ENCODE measurements at regions not wholly inside any gene's neighbourhood (a gene's known extent, or its start where the extent isn't known, plus 50 kb on each side); places are given as distances from the start of the nearest gene placed in this dataset.

DNA sequence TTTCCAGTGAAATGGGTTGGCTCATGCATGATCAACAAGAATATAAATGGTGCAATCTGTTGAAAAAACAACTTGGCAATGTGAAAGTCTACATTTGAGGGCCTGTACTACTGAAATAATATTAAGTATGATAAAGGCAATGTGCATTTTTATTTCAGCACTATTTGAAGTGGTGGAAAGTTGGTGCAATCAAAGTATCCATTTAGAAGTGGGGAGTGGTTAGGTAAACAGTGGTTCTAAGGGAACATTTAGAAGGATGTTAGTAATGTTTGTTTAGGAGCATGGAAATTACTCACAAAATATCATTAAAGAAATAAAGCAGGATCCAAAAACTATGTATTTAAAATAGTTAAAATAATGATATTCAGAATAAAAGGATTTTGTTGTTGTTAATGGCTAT, 60.2 kb downstream of the CHRM3 start:
- H3F3A ChIP-seq (ENCODE audit: insufficient read depth, low read depth): no peaks in the 10 kb centered on the region
- H2AFZ ChIP-seq: no peak overlapping the region
- DNase-seq: no peak
- ChIA-PET POLR2A (ENCODE audit: unreplicated experiment) (no interaction called here), CTCF (no interaction called here)
- H3K4me2 ChIP-seq: no peak overlapping the region
- H3K9me3 ChIP-seq (ENCODE audit: insufficient read depth, low read depth): no peaks in the 10 kb centered on the region; the same call in 1 of the 2 replicates
- no peaks in the 10 kb centered on the region for H3K79me2 ChIP-seq (ENCODE audit: low read depth)
- no peaks in the 10 kb centered on the region for H4K20me1 ChIP-seq (ENCODE audit: insufficient read depth)
- no peak for TF ChIP-seq EZH2 (IDR thresholded peaks at IDR 0.05; ENCODE audit: low read depth)
- TF ChIP-seq, protein P1, sequence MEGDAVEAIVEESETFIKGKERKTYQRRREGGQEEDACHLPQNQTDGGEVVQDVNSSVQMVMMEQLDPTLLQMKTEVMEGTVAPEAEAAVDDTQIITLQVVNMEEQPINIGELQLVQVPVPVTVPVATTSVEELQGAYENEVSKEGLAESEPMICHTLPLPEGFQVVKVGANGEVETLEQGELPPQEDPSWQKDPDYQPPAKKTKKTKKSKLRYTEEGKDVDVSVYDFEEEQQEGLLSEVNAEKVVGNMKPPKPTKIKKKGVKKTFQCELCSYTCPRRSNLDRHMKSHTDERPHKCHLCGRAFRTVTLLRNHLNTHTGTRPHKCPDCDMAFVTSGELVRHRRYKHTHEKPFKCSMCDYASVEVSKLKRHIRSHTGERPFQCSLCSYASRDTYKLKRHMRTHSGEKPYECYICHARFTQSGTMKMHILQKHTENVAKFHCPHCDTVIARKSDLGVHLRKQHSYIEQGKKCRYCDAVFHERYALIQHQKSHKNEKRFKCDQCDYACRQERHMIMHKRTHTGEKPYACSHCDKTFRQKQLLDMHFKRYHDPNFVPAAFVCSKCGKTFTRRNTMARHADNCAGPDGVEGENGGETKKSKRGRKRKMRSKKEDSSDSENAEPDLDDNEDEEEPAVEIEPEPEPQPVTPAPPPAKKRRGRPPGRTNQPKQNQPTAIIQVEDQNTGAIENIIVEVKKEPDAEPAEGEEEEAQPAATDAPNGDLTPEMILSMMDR (conservative IDR thresholded peaks at IDR 0.05): no peak
- BruUV-seq (replicated peaks): no TSS peak
- H3K4me1 ChIP-seq (replicated peaks; ENCODE audit: insufficient read depth): no peaks in the 10 kb centered on the region
- H3K27ac ChIP-seq: no peak overlapping the region
- no peak overlapping the region for H3K4me3 ChIP-seq
- intact Hi-C loops (cut with micrococcal nuclease; ENCODE audit: unreplicated experiment): no loop called here
- no peaks in the 10 kb centered on the region for H3K36me3 ChIP-seq (ENCODE audit: low read depth)
- no peaks in the 10 kb centered on the region for H3K27me3 ChIP-seq (ENCODE audit: insufficient read depth, low read depth)
- H3K9me2 ChIP-seq (ENCODE audit: insufficient read depth): no peaks in the 10 kb centered on the region

DNA sequence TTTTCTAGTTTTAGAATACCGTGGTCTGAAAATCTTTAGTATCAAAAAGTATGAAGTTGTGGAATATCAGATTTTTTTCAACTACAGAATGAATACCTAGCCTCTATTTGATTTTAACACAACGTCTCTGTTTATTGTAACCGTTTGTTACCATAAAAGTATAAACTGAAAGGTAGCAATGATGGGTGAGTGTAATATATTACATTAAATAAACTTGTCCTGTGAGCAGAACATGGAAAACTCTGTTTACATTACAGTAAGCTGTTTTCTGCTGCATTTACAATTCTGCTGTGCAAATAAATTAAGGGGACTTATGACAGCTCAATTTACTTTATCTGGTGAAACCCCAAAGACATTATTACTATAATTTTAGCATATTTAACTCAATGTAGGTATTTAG, 62.5 kb downstream of the CHRM3 start:
- H3K4me3 ChIP-seq: no peak overlapping the region

GRCh38 chr1:239455743-239456142, 69.4 kb downstream of the CHRM3 start:
- no peaks in the 10 kb centered on the region for H3K27me3 ChIP-seq (ENCODE audit: insufficient read depth, low read depth)
- CTCF ChIA-PET: no interaction called here
- TF ChIP-seq, protein P1 (conservative IDR thresholded peaks at IDR 0.05): no peak
- TF ChIP-seq EZH2 (IDR thresholded peaks at IDR 0.05; ENCODE audit: low read depth): no peak
- H3K4me1 ChIP-seq (replicated peaks; ENCODE audit: insufficient read depth): no peaks in the 10 kb centered on the region
- H3K9me3 ChIP-seq (ENCODE audit: insufficient read depth, low read depth): no peaks in the 10 kb centered on the region
- no peaks in the 10 kb centered on the region for H3F3A ChIP-seq (ENCODE audit: insufficient read depth, low read depth)
- H3K27ac ChIP-seq: no peak overlapping the region
- H3K9me2 ChIP-seq (ENCODE audit: insufficient read depth): no peaks in the 10 kb centered on the region
- no peaks in the 10 kb centered on the region for H3K36me3 ChIP-seq (ENCODE audit: low read depth)
- BruUV-seq (replicated peaks): no TSS peak
- intact Hi-C loops (cut with micrococcal nuclease; ENCODE audit: unreplicated experiment): no loop called here
- DNase-seq: no peak
- H3K4me2 ChIP-seq: no peak overlapping the region
- POLR2A ChIA-PET (ENCODE audit: unreplicated experiment): no interaction called here
- no peaks in the 10 kb centered on the region for H3K79me2 ChIP-seq (ENCODE audit: low read depth)
- no peak overlapping the region for H2AFZ ChIP-seq
- H4K20me1 ChIP-seq (ENCODE audit: insufficient read depth): no peaks in the 10 kb centered on the region
- H3K4me3 ChIP-seq: no peak overlapping the region

More for the DNA sequence above, 62.5 kb downstream of the CHRM3 start:
- H3K27me3 ChIP-seq (ENCODE audit: insufficient read depth, low read depth): no peaks in the 10 kb centered on the region
- H3K9me3 ChIP-seq (ENCODE audit: insufficient read depth, low read depth): no peaks in the 10 kb centered on the region; the same call in 1 of the 2 replicates
- no peak overlapping the region for H2AFZ ChIP-seq
- H3K79me2 ChIP-seq (ENCODE audit: low read depth): no peaks in the 10 kb centered on the region
- H3K27ac ChIP-seq: no peak overlapping the region
- ChIA-PET POLR2A (ENCODE audit: unreplicated experiment) (no interaction called here), CTCF (no interaction called here)
- H3K9me2 ChIP-seq (ENCODE audit: insufficient read depth): no peaks in the 10 kb centered on the region
- H3K4me1 ChIP-seq (replicated peaks; ENCODE audit: insufficient read depth): no peaks in the 10 kb centered on the region
- H3K36me3 ChIP-seq (ENCODE audit: low read depth): no peaks in the 10 kb centered on the region
- no peak for DNase-seq
- no peaks in the 10 kb centered on the region for H3F3A ChIP-seq (ENCODE audit: insufficient read depth, low read depth)
- H4K20me1 ChIP-seq (ENCODE audit: insufficient read depth): no peaks in the 10 kb centered on the region
- intact Hi-C loops (cut with micrococcal nuclease; ENCODE audit: unreplicated experiment): no loop called here
- no peak for TF ChIP-seq EZH2 (IDR thresholded peaks at IDR 0.05; ENCODE audit: low read depth)
- TF ChIP-seq, protein P1 (conservative IDR thresholded peaks at IDR 0.05): no peak
- BruUV-seq (replicated peaks): no TSS peak
- no peak overlapping the region for H3K4me2 ChIP-seq

Measured in PC-9 (cell line).